G401 (cell line): ENCODE measurements at regions not wholly inside any gene's neighbourhood (a gene's known extent, or its start where the extent isn't known, plus 50 kb on each side); places are given as distances from the start of the nearest gene placed in this dataset.
A peak's percentile ranks its signal among the peaks of the same experiment; 100 is the strongest.

ENCODE experiments used
- DNase-seq: peaks from one replicate; pipeline ENCODE4 v3.0.0-alpha.2; 2015; ENCODE audit warnings: low spot score
- in situ Hi-C: cut with HindIII; loops from 2 replicates; pipeline ENCODE4 v1.10.0; 2016; ENCODE audit warnings: low sequenced_read_pairs, mixed read lengths

GRCh38 chr10:6305401-6306321, 102.9 kb downstream of the PFKFB3 start:
- no peak for DNase-seq
- in situ Hi-C loops: no loop called here

GRCh38 chr10:6306917-6307316, 104.2 kb downstream of the PFKFB3 start:
- in situ Hi-C loops: no loop called here
- no peak for DNase-seq

- in situ Hi-C loops: no loop called here
- no peak for DNase-seq
Observed at GRCh38 chr10:6309816-6310215, 107.1 kb downstream of the PFKFB3 start.

GRCh38 chr10:6310977-6311376, 108.2 kb downstream of the PFKFB3 start:
- in situ Hi-C loops: no loop called here
- no peak for DNase-seq

- in situ Hi-C loops: no loop called here
- no peak for DNase-seq
Observed at GRCh38 chr10:6311700-6312330, 109.1 kb downstream of the PFKFB3 start.

GRCh38 chr10:6312636-6313035, 109.9 kb downstream of the PFKFB3 start:
- in situ Hi-C loops: no loop called here
- DNase-seq: no peak

- no peak for DNase-seq
- in situ Hi-C loops: no loop called here
Observed at GRCh38 chr10:6313111-6313895, 110.6 kb downstream of the PFKFB3 start.

- no peak for DNase-seq
- in situ Hi-C loops: no loop called here
Observed at GRCh38 chr10:6314620-6315205, 112.0 kb downstream of the PFKFB3 start.

- in situ Hi-C loops: no loop called here
- no peak for DNase-seq
Observed at GRCh38 chr10:6319119-6319518, 116.4 kb downstream of the PFKFB3 start.

GRCh38 chr10:6320320-6321010, 117.7 kb downstream of the PFKFB3 start:
- DNase-seq: no peak
- in situ Hi-C loops: no loop called here

- in situ Hi-C loops: no loop called here
- no peak for DNase-seq
Observed at GRCh38 chr10:6321880-6322279, 119.1 kb downstream of the PFKFB3 start.

- DNase-seq: no peak
- in situ Hi-C loops: no loop called here
Observed at GRCh38 chr10:6322805-6323204, 120.1 kb downstream of the PFKFB3 start.

- in situ Hi-C loops: no loop called here
- DNase-seq: peak; percentile 40
Observed at GRCh38 chr10:6327961-6328698, 125.4 kb downstream of the PFKFB3 start.

- in situ Hi-C loops: no loop called here
- DNase-seq: no peak
Observed at GRCh38 chr10:6328699-6329423, 126.1 kb downstream of the PFKFB3 start.

- DNase-seq: no peak
- in situ Hi-C loops: no loop called here
Observed at GRCh38 chr10:6333086-6333485, 130.4 kb downstream of the PFKFB3 start.

- in situ Hi-C loops: no loop called here
- DNase-seq: no peak
Observed at GRCh38 chr10:6333973-6334372, 131.2 kb downstream of the PFKFB3 start.

- in situ Hi-C loops: no loop called here
- peak; percentile 19 for DNase-seq
Observed at GRCh38 chr10:6336016-6336415, 133.3 kb downstream of the PFKFB3 start.

- in situ Hi-C loops: no loop called here
- DNase-seq: no peak
Observed at GRCh38 chr10:6337382-6337781, 134.7 kb downstream of the PFKFB3 start.
